Forelimb muscle (tissue), 1 donor: ENCODE measurements at regions not wholly inside any gene's neighbourhood (a gene's known extent, or its start where the extent isn't known, plus 50 kb on each side); places are given as distances from the start of the nearest gene placed in this dataset.
"Not testable (repeated sequence)": the region's sequence is repeated elsewhere in the genome, so short reads cannot be mapped to it uniquely, and the experiment has no call there.

Experiments
- DNase-seq: peaks from one replicate; pipeline ENCODE4 v3.0.0-alpha.2; 2013; ENCODE audit warnings: low read depth

DNA sequence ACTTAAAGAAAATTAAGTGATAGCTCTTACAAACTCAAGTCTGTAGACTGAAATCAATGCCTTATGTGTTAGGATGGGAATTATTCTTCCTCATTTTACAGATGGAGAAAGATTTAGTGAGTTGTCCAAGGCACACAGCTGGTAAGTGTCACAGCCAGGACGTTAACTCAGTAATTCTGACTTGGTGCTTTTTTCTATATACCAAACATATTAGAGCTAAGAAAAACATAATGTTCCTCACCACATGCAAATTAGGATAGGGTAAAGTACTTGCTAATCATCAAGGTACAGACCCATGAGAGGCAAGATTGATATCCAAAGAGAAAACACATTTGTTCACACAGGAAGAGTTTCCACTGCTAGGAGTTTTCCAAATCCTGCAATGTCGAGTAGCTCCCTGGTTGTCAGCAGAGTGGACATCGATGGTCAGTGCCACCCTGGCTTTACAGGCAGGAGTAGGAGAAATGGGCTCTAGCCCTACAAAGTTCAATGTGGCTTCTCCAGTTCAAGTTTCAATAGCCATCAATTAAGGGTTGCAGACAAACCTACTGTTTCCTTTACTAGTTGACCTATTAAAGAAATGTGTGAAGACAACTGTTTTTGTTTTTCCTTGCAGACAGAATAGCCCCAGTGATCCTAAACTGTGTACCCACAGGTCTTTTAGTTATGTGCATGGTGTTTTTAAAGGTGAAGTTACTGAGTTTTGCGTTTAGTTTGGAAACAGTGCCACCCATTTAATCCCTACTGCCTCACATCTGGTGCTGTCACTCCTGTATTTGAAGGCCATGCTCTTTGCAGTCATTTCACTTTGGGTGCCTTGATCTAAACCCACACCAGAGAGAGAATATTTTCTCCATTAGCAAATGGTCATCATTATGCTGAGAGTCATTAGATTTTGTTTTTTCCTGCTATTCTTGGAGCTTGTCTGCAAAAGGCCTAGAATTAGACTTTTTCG, 460.8 kb upstream of the SMARCA2 start:
- DNase-seq = no peak

DNA sequence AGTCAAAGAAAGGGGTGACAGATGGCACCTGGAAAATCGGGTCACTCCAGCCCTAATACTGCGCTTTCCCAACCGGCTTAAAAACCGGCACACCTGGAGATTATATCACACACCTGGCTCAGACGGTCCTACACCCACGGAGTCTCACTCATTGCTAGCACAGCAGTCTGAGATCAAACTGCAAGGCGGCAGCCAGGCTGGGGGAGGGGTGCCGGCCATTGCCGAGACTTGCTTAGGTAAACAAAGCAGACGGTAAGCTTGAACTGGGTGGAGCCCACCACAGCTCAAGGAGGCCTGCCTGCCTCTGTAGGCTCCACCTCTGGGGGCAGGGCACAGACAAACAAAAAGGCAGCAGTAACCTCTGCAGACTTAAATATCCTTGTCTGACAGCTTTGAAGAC, 456.5 kb upstream of the SMARCA2 start:
- DNase-seq = not testable (repeated sequence)

DNA sequence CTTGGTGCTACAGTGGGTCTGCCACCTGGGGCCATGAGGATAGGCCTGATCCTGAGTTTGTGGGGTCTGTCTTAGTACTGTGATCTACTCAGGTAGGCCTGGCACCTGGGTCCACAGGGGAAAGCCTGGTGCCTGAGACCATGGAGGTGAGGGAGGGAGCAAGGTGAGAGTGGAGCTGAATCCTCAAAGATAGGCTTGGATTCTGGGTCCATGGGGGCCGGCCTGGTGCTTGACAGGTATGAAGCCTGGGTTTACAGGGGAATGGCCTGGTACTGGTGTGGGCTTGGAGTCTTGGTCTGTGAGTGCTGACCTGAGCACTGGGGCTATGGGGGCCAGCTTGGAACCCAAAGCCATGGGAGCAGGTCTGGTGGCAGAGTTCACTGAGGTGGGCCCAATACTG, 439.2 kb upstream of the SMARCA2 start:
- DNase-seq = no peak

DNA sequence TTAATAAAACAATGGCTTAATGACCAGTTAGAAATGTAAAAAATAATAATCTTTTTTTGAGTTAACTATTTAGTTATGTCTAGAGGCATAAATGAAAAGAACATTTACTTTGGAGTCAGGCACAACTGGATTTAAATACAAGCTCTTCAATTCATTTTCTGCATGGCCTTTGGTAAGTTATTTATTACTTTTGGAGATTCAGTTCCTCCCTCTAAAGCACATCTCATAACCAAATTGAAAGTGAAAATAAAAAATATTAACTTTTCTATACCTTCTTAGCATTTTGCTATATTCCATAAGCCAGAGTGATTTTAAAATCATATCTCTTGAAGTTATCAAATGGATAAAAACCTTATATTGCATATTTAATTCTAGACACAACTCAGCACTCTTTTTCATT, 434.9 kb upstream of the SMARCA2 start:
- no peak for DNase-seq

DNA sequence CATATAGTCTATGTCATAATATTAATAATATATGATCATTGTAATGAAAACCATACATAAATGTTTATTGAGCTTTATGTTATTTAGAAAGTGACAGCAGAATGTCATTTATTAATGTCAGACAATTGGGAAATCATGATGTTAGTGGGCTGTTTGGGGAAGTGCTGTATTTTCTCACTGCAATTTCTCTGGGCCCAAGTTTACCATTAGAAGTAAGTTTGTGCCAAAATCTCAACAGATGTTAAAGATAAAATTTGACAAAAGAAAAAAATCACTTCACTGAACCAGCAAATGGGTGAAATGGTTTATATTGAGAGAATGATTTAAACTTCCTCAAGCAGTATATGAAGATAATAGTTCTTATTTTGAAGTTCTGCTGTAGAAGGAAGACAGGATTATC, 433.2 kb upstream of the SMARCA2 start:
- no peak for DNase-seq

DNA sequence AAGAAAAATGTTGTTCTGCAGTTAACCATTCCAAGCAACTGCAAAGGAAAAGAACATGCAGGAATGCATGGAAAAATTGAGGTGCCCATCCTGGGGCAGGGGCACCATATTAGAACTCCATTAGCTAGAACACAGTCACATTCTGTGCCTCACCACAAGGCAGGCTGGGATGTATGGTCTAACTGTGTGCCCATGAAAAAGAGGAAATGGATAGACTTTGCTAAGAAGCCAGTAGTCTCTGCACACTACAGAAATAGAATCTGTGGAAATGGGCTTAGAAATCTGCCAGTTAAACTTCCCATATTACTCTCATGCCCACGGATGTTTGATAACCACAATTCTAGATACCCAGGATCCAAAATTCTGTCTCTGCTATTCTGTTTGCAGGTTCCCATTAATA, 423.8 kb upstream of the SMARCA2 start:
- no peak for DNase-seq

DNA sequence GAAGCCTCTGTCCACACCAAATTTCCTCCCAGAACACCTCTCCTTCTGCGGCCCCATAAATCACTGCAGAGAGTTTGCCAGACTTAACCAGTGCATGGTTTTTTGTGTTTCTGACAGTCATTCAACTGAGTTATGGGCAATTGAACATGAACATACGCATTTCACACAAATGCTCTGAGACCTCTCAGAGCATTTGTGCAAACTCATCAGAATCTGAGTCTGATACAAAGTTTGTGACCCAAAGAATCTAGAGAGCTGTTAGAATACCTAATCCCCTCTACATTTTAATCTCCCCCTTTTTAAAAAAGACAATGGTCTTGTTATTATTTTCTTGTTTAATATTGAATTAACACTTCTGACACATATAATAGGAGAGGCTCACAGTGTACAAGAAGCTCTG, 416.9 kb upstream of the SMARCA2 start:
- no peak for DNase-seq

DNA sequence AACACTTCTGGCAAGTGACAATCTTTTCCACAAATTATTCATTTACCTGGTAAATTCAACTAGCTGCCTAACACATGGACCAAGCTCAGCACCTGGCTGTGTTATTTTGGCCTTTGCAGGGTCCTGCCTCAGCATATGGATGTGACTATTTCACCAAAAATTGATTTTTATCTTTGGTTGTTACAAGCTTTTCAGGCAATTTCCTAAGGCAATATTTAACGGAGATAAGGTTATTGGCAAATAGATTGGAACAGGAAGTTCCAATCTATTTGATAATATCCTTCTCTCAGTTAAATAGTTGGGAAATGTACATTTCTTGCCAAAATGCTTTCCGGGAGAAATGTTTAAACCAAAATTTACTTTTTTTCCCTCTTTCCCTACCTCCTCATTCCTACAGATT, 415.2 kb upstream of the SMARCA2 start:
- DNase-seq = no peak

DNA sequence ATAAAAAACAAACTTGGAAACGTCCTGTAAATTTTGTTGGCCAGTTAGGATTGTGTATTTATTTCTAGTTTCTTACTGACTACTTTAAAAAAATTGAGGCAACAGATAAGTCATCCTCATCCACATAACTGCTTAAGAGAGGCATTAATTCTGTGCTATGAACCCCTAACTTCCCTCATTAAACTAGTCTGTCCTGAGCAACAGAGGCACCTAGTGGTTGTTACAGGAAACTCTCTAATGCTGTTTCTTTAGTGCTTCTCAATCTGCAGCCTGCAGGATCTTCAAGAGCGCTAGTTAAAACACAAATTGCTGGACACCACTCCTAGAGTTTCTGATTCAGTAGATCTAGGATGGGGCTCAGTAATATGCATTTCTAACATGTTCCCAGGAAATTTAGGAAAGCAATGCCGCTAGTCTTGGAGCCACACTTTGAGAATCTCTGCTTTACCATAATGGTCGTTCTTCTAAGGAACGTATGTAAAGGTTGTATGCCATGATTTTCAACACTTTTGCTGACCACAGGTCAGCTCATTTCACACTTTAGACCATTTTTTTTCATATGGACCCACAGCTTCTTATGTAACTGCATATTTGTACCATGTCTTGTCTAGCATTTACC, 410.1 kb upstream of the SMARCA2 start:
- DNase-seq = peak; percentile 22

DNA sequence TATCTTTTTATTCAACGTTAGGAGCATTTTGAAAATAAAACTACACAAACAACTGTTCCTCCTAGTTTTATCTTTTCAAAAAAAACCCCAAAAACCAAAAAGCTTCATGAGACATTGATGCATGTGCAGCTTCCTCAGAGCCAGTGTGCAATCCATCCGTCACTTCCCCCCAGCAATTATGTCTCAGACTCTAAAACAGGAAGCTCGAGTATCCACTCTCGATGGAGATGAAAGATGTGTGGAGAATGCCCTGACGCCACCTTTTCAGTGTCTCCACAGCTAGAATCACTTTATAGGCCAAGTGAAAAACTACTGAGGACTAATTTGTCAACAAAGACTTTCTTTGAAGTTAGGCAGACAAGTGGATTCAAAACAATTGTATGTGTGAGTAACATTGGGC, 408.9 kb upstream of the SMARCA2 start:
- DNase-seq = no peak

DNA sequence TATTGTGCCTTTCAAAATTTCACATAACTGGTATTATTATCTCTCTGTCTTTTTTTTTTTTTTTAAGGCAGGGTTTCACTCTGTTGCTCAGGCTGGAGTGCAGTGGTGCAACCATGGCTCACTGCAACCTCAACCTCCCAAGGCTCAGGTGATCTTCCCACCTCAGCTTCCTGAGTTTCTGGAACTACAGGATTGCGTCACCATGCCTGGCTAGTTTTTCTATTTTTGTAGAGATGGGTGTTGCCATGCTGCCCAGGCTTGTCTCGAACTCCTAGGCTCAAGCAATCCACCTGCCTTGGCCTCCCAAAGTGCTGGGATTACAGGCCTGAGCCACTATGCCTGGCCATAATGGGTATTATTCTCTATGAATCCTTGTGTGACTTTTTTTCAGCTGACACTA, 402.3 kb upstream of the SMARCA2 start:
- DNase-seq = no peak

DNA sequence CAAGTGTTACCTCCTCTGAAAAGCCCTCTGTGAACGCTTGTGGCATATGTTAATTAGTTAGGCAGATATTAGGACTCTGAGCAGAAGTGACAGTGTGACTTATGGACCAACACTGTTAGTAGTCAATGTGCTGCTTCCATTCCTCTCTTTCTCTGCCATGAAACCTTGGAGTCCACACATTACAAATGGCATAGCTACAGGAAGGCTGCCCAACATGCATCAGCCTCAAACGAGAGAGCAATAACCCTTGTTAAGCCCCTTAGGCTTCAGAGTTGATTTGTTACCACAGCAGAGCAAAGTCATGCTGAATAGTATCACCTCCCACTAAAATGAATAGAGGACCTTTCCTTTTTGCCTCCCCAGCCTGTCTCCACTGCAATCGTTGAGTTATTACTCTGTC, 397.7 kb upstream of the SMARCA2 start:
- DNase-seq = no peak

DNA sequence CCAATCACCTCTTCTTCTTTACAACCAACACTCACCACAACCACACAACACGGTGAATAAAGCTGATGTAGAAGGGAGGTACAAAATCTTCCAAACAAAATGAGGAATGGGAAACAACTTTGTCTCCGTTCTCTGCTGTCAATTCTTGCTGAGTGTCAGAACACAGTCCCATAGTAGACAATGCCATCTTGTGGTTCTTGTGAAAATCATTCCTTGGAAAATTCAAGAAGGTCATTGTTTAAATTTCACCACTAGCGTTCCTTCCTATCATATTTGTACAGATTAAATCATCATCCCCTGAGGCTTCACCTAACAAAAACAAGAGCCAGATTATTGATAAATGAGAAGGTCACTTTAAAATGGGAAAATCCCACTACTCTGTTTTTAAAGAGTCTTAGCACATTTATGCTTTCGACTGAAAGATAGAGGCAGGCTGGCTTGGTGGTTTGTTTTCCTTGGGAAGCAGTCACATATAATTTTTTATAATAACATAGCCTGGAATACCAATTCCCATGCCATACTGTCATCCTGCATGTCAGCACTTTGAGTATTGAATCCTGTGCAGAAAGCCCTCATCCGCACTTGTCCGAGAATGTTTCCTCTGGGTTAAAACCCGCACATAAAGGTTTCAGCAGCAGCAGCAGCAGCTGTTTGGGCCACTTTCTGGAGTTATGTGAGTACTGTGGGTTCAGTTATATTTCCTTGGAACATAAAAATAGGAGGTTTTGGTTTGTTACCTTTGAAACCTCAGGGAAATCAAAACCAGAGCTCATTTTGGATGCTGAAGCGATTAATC, 395.0 kb upstream of the SMARCA2 start:
- DNase-seq = peak; percentile 59

DNA sequence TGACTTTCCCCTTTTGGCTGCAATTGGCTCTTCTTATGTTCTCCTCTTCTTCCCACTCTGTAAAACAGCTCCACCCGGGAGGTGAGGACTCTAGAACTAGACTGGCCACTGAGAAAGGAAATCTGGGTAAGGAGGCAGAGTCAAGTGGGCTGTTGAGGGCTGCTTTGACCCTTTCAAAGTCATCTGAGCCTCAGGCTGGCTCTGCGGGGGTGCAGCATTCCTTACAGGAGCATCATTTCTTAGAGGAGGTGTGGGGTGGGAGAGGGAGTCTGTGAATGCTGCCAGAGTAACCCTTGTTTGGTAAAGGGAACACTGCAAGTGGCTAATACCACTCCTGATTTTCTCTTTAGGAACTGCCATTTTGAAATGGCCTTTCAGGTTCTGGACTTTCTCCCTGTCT, 377.7 kb upstream of the SMARCA2 start:
- no peak for DNase-seq

DNA sequence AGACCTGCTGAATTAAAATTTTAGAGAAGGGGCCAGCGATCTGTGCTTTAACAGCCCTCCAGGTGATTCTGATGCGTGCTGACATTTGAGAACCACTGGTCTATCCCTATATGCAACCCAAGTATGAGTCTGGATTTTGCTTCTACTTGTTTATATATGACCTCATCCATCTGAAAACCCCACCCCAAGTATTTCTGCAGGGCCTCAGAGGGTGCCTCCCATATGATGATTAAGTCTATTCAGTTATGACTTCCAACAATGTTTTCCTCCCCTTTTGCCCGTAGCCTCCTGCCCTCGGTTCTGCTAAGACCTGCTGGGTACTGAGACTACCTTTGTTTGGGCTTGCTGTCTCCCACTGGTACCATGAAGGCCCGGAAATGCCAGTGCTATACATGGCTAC, 376.0 kb upstream of the SMARCA2 start:
- DNase-seq = no peak

DNA sequence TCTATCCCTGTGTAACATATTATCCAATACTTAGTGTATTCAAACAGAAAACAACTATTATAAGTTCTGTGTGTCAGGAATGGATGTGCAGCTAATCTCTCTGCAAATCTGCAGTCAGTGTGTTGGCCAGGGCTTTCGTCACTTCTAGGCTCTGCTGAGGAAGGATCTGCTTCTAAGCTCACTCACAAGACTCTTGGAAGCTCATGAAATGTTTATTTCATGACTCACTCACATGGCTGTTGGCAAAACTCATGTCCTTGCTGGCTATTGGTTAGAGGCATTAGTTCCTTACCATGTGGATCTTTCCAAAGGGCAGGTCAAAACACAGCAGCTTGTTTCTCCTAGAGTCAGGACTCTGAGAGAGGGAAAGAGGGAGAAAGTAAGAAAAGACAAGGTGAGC, 367.4 kb upstream of the SMARCA2 start:
- DNase-seq = peak; percentile 13

DNA sequence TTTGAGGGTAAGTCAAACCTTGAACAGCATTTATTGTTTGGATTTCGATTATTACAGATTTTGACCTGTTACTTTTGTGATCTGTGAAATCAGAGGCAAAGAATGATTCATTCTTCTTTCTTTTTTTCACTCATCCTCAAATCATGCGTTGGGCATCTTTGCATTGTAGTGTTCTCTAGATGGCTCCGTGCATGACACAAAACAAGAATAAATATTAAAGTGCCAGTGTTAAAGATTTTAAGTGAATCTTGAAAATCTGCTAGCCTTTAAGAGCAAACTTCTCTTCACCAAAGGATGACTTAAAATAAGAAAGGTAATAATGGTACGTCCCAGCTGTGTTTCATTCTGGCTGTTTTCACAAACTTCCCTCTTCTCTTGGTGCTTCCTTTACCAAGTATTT, 361.9 kb upstream of the SMARCA2 start:
- no peak for DNase-seq

DNA sequence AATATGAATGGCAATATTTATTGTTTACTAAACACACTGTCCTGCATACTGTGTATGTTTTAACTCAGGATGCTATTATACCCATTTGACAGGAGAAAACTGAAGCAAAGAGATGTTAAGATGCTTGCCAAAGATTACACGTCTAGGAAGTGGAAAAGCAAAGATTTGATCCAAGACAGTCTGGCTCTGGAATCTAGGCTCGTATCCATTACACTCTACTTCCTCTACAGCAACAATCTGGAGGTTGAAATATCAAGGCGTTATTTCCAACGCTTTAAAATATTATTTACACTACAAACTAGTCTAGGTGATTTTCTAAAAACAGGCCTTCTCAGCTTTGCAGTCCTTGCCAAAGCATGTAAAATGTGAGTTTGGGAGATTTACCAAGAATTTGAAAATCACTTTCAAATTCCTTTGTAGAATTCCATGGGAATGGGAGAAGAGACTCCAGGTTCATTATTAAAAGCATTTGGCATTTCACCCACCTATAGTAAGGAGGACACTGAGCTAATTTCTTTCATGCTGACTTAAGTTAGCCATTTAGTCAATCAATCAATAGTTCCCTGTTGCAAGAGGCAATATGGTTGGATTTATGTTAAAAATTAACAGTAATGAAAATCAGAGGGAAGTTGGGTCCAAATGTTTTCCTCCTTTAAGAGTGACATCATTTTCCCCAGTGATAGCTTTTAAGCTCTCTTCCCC, 356.3 kb upstream of the SMARCA2 start:
- DNase-seq = peak; percentile 14

DNA sequence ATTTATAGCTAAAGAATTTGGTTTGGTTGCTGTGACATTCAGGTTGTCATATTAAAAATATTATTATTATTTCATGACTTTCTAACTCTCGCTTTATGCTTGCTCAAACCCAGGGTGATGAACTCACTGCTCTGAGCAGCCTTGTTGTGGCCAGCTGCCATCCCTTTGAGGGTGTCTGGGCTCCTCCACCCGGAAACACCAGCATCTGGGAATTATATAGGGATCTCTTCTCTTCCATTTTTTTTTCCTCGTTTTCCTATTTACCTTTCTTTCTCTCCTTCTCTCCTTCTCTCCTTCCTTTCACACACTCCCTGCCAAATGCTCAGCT, 355.8 kb upstream of the SMARCA2 start:
- DNase-seq = peak; percentile 36

DNA sequence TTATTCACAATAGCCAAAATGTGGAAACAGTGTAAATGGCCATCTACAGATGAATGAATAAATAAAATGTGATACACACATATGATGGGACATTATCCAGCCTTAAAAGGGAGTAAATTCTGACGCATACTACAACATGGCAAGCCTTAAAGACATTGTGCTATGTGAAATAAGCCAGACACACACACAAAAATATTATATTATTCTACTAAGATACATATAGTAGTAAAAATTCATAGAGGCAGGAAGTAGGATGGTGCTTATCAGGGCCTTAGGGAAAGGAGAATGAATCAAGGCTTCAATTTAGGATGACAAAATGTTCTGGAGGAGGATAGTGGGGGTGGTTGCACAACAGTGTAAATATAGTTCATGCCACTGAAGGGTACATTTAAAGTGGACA, 346.7 kb upstream of the SMARCA2 start:
- no peak for DNase-seq

DNA sequence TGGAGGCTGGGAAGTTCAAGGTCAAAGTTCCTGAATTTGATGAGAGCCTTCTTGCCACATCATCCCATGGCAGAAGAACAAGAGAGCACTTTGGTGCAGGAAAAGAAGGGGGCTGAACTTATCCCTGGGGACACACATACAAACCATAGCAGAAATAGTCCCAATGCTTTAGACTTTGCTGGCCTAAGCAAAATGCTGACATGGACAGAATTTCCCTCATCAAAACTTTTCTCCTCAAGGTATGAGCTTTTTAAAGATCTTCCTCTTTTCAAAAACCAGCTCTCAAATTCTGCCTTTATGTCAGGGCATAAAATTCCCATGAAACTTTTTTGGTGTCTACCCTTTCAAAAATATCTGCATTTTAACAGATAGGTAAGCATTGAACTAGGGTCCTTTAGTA, 341.8 kb upstream of the SMARCA2 start:
- DNase-seq = no peak

DNA sequence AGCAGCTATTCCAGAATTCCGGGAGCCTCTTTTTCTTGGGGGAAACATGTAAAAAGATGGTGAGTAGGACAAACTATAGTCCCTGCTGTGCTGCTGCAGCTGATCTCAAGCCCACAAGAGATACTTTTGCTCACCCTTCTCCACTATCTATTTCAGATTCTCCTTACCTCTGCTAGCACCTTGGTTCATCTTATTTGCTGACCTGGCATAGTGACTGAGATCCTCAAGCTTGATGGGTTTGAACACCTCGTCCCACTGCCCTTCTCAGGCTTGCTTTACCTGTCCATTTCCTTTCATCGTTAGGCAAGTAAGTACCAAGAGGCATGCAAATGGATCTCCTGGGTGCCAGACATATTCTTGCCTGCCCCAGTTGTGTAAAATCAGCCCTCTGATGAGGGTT, 338.4 kb upstream of the SMARCA2 start:
- no peak for DNase-seq
